ENCODE measurements at regions not wholly inside any gene's neighbourhood (a gene's known extent, or its start where the extent isn't known, plus 50 kb on each side); places are given as distances from the start of the nearest gene placed in this dataset.

DNA sequence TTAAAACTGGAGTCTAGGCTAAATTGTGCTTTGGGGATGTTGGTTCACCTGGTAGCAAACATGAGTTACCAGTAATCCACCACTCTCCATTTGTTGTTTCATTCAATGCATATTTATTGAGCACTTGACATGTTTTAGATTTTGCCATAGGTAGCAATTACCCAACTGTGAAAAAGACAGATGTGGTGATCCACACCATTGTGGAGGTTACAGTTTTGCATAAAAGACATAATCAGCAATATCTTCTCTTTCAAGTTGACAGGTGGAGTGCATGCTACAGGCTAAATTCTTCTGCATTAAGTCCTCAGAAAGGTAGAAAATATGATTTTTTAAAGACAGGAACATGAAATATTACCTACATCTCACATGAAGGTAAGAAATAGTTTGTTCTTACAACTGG lies 143.0 kb upstream of the TSHZ2 start:
- TF ChIP-seq CREB1 (CRISPR knock-in tag; IDR thresholded peaks at IDR 0.05) (no peak), NFYB (CRISPR knock-in tag; conservative IDR thresholded peaks at IDR 0.05; ENCODE audit: low read depth) (no peak)
- TF ChIP-seq, protein P1, sequence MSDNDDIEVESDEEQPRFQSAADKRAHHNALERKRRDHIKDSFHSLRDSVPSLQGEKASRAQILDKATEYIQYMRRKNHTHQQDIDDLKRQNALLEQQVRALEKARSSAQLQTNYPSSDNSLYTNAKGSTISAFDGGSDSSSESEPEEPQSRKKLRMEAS (CRISPR knock-in tag; IDR thresholded peaks at IDR 0.05), result no peak
- TF ChIP-seq, protein P2, sequence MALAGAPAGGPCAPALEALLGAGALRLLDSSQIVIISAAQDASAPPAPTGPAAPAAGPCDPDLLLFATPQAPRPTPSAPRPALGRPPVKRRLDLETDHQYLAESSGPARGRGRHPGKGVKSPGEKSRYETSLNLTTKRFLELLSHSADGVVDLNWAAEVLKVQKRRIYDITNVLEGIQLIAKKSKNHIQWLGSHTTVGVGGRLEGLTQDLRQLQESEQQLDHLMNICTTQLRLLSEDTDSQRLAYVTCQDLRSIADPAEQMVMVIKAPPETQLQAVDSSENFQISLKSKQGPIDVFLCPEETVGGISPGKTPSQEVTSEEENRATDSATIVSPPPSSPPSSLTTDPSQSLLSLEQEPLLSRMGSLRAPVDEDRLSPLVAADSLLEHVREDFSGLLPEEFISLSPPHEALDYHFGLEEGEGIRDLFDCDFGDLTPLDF (CRISPR knock-in tag; IDR thresholded peaks at IDR 0.05), result no peak

Data from WTC11 (cell line).